WERI-Rb-1 (cell line): ENCODE measurements at regions not wholly inside any gene's neighbourhood (a gene's known extent, or its start where the extent isn't known, plus 50 kb on each side); places are given as distances from the start of the nearest gene placed in this dataset.

Source experiments
- DNase-seq: peaks from one replicate; pipeline ENCODE4 v3.0.0-alpha.2; 2020
- H3K27ac ChIP-seq: fragments of 250-450 bp; sonication (Bioruptor Pico); 2 replicates; pipeline ENCODE4 v1.5.1; 2020; ENCODE audit warnings: mild to moderate bottlenecking, moderate library complexity
- H3K27me3 ChIP-seq: fragments of 250-450 bp; sonication (Bioruptor Pico); 2 replicates; pipeline ENCODE4 v1.5.1; 2021; ENCODE audit warnings: mild to moderate bottlenecking, low read depth, moderate library complexity; ENCODE audit not compliant: insufficient read depth, severe bottlenecking
- H3K36me3 ChIP-seq: fragments of 250-450 bp; sonication (Bioruptor Pico); 2 replicates; pipeline ENCODE4 v1.5.1; 2020; ENCODE audit warnings: mild to moderate bottlenecking, moderate library complexity
- H3K4me3 ChIP-seq: 2 replicates; pipeline ENCODE4 v1.5.1; 2011; ENCODE audit warnings: low read depth, mild to moderate bottlenecking, control low read depth, low read length
- H3K9me3 ChIP-seq: fragments of 250-450 bp; sonication (Bioruptor Pico); 2 replicates; pipeline ENCODE4 v1.5.1; 2021; ENCODE audit warnings: mild to moderate bottlenecking, moderate library complexity; ENCODE audit not compliant: severe bottlenecking
- TF ChIP-seq, protein P1 (sequence below): IDR thresholded peaks from 2 replicates; pipeline ENCODE4 v1.5.1; 2011; ENCODE audit warnings: low read depth, mild to moderate bottlenecking, control low read depth, inconsistent platforms, low read length

DNA sequence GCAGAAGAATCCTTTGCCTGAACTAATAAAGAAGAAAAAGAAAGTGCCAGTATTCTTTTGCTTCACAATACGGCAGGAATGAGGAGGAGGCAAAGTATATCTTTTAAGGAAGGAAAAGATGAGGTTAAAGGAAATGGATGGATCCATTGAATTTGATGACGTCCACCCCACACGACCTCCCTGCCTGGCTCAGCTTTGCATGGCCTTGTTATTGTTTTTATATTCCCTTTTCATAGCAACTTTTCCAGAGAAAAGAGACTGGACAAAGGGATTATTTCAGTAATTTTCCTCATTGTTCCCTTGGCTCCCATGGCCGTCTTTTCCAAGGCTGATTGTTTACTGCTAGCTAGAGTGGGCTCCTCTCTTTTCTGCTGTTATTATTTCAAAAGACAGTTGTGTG, 123.2 kb upstream of the SEL1L start:
- Histone ChIP-seq H3K4me3 (no peak overlapping the region), H3K36me3 (no peaks in the 10 kb centered on the region), H3K9me3 (no peaks in the 10 kb centered on the region), H3K27ac (no peak overlapping the region), H3K27me3 (no peaks in the 10 kb centered on the region)
- no peak for DNase-seq
- TF ChIP-seq, protein P1, sequence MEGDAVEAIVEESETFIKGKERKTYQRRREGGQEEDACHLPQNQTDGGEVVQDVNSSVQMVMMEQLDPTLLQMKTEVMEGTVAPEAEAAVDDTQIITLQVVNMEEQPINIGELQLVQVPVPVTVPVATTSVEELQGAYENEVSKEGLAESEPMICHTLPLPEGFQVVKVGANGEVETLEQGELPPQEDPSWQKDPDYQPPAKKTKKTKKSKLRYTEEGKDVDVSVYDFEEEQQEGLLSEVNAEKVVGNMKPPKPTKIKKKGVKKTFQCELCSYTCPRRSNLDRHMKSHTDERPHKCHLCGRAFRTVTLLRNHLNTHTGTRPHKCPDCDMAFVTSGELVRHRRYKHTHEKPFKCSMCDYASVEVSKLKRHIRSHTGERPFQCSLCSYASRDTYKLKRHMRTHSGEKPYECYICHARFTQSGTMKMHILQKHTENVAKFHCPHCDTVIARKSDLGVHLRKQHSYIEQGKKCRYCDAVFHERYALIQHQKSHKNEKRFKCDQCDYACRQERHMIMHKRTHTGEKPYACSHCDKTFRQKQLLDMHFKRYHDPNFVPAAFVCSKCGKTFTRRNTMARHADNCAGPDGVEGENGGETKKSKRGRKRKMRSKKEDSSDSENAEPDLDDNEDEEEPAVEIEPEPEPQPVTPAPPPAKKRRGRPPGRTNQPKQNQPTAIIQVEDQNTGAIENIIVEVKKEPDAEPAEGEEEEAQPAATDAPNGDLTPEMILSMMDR: no peak

DNA sequence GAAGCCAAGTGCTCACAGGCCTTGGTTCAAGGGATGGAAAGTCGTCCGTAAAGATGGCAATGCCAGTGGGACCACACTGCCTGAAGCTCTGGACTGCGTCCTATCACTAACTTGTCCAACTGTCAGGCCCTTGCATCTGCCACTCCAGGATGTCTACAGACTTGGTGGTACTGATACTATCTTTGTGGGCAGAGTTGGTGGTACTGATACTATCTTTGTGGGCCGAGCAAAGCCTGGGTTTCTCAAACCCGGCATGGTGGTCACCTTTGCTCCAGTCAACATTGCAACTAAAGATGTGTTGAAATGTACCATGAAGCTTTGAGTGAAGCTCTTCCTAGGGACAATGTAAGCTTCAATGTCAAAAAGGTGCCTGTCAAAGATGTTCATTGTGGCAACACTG, 128.4 kb upstream of the SEL1L start:
- DNase-seq: no peak
- Histone ChIP-seq H3K36me3 (no peaks in the 10 kb centered on the region), H3K4me3 (no peak overlapping the region), H3K27me3 (no peaks in the 10 kb centered on the region), H3K9me3 (no peaks in the 10 kb centered on the region), H3K27ac (no peak overlapping the region)
- TF ChIP-seq, protein P1: no peak

DNA sequence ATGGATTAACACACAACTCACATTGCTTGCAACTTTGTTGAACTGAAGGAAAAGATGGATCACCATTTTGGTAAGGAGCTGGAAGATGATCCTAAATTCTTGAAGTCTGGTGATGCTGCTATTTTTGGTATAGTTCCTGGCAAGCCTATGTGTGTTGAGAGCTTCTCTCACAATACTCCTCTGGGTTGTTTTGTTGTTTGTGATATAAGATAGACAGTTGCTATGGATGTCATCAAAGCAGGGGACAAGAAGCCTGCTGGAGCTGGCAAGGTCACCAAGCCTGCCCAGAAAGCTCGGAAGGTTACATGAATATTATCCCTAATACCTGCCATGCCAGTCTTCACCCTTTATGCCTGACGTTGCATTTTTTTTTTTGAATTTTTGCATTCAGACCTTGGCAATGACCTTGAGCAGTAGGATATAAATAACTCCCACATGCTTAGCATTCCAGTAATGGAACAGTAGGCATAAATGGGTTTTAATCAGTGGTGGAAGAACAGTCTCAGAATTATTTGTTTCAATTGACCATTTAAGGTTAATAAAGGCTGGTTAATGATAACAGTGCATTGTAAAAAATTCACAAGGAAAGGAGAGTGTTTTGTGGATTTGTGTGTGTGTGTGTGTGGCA, 129.0 kb upstream of the SEL1L start:
- no peak overlapping the region for H3K27ac ChIP-seq
- no peaks in the 10 kb centered on the region for H3K9me3 ChIP-seq
- no peaks in the 10 kb centered on the region for H3K27me3 ChIP-seq
- no peaks in the 10 kb centered on the region for H3K36me3 ChIP-seq
- DNase-seq: no peak
- TF ChIP-seq, protein P1: no peak
- H3K4me3 ChIP-seq: no peak overlapping the region

DNA sequence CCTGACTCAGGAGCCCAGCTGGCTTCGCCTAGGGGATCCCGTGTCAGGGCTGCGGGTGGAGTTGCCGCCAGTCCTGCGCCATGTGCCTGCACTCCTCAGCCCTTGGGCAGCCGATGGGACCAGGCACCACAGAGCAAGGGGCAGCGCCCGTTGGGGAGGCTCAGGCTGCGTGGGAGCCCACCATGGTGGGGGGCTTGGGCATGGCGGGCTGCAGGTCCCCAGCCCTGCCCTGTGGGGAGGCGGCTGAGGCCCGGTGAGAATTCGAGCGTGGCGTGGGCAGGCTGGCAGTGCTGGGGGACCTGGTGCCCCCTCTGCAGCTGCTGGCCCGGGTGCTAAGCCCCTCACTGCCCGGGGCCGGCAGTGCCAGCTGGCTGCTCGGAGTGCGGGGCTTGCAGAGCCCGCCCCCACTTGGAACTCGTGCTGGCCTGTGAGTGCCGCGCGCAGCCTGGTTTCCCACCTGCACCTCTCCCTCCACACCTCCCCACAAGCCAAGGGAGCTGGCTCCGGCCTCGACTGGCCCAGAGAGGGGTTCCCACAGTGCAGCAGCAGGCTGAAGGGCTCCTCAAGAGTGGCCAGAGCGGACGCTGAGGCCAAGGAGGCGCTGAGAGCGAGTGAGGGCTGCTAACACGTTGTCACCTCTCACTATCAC, 135.1 kb upstream of the SEL1L start:
- Histone ChIP-seq H3K4me3 (no peak overlapping the region), H3K27ac (no peak overlapping the region), H3K9me3 (no peaks in the 10 kb centered on the region), H3K36me3 (no peaks in the 10 kb centered on the region), H3K27me3 (no peaks in the 10 kb centered on the region)
- TF ChIP-seq, protein P1: no peak
- no peak for DNase-seq

DNA sequence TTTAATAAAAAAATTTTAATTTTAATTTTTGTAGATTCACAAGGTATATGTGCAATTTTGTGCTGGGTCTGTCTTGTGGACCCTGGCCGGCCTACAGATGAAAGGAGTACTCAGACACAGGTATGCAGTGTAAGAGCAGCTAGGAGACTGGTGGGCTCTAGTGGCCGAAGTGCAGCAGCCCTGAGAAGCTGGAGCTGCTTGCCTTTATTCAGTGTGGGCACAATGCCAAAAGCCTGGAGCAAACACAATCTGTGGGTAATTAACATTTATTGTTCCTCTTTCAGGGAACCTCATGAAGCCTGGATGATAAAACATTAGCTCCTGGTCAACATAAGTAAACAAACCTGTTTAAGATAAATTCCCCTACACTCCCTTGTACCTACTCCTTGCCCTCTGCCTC, 135.7 kb upstream of the SEL1L start:
- no peak for DNase-seq
- TF ChIP-seq, protein P1: no peak
- Histone ChIP-seq H3K36me3 (no peaks in the 10 kb centered on the region), H3K27ac (no peak overlapping the region), H3K27me3 (no peaks in the 10 kb centered on the region), H3K9me3 (no peaks in the 10 kb centered on the region), H3K4me3 (no peak overlapping the region)

DNA sequence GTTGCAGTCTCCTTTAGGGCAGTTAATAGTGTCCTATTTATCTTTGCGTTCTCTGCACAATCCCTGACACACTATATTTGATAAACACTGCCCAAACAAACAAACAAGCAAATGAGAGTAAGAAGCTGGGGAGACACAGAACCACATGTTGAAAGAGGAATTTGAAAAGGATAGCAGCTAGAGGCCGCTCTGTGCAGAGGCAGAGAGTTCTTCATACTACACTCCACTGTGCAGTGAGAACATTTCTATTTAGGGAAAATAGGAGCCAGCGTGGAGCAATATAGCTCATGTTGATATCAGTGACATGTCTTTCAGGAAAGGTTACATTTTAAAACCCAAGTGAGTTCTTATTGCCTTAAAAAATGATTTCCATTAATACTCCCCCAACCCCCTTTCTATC, 140.3 kb upstream of the SEL1L start:
- no peaks in the 10 kb centered on the region for H3K9me3 ChIP-seq
- no peak overlapping the region for H3K4me3 ChIP-seq
- TF ChIP-seq, protein P1: no peak
- H3K27ac ChIP-seq: no peak overlapping the region
- H3K27me3 ChIP-seq: no peaks in the 10 kb centered on the region
- no peak for DNase-seq
- H3K36me3 ChIP-seq: no peaks in the 10 kb centered on the region
